Trophoblast cell (in vitro differentiated cells and primary cell): ENCODE measurements at regions not wholly inside any gene's neighbourhood (a gene's known extent, or its start where the extent isn't known, plus 50 kb on each side); places are given as distances from the start of the nearest gene placed in this dataset.

Experiments used
- DNase-seq, 2 donors: peaks; one replicate each; pipeline ENCODE4 v3.0.0-alpha.2; 2016
- H2AFZ ChIP-seq: 2 replicates; pipeline ENCODE4 v1.6.1; 2013; ENCODE audit warnings: low read length, moderate library complexity, mild to moderate bottlenecking; ENCODE audit not compliant: insufficient read depth, poor library complexity
- H2AK5ac ChIP-seq: 2 replicates; pipeline ENCODE4 v1.6.1; 2013; ENCODE audit warnings: mild to moderate bottlenecking, low read length
- H2BK120ac ChIP-seq: 2 replicates; pipeline ENCODE4 v1.6.1; 2013; ENCODE audit warnings: low read length, mild to moderate bottlenecking, moderate library complexity; ENCODE audit not compliant: insufficient read depth, poor library complexity
- H2BK12ac ChIP-seq: 2 replicates; pipeline ENCODE4 v1.6.1; 2013; ENCODE audit warnings: mild to moderate bottlenecking, low read length, moderate library complexity
- H2BK5ac ChIP-seq: 2 replicates; pipeline ENCODE4 v1.6.1; 2013; ENCODE audit warnings: low read length, low read depth, moderate library complexity, mild to moderate bottlenecking; ENCODE audit not compliant: poor library complexity
- H3K14ac ChIP-seq: 2 replicates; pipeline ENCODE4 v1.6.1; 2013; ENCODE audit warnings: mild to moderate bottlenecking, low read length
- H3K18ac ChIP-seq: 2 replicates; pipeline ENCODE4 v1.6.1; 2013; ENCODE audit warnings: mild to moderate bottlenecking, low read length
- H3K23ac ChIP-seq: 2 replicates; pipeline ENCODE4 v1.6.1; 2013; ENCODE audit warnings: low read length
- H3K27ac ChIP-seq: 2 replicates; pipeline ENCODE4 v1.5.1; 2013; ENCODE audit warnings: low read depth, mild to moderate bottlenecking, inconsistent platforms, low read length, moderate library complexity
- H3K27me3 ChIP-seq: 2 replicates; pipeline ENCODE4 v1.6.1; 2013; ENCODE audit warnings: inconsistent platforms, mild to moderate bottlenecking, low read length, moderate library complexity; ENCODE audit not compliant: insufficient read depth
- H3K36me3 ChIP-seq, 2 experiments: 1 replicate in 1 of 2; 2 replicates in 1 of 2; pipeline ENCODE4 v1.6.1; 2013; ENCODE audit warnings: low read length in 2 of 2, mild to moderate bottlenecking in 2 of 2, moderate library complexity in 1 of 2; ENCODE audit not compliant: insufficient read depth in 2 of 2, control insufficient read depth in 1 of 2
- H3K4ac ChIP-seq: 2 replicates; pipeline ENCODE4 v1.6.1; 2013; ENCODE audit warnings: low read depth, mild to moderate bottlenecking, low read length, moderate library complexity
- H3K4me1 ChIP-seq, 2 experiments: 1 replicate in 1 of 2; 2 replicates in 1 of 2; pipeline ENCODE4 v1.6.1; 2013; ENCODE audit warnings: low read length in 2 of 2, mild to moderate bottlenecking in 2 of 2, moderate library complexity in 1 of 2; ENCODE audit not compliant: insufficient read depth in 2 of 2, control insufficient read depth in 1 of 2
- H3K4me2 ChIP-seq: 2 replicates; pipeline ENCODE4 v1.6.1; 2013; ENCODE audit warnings: inconsistent platforms, mild to moderate bottlenecking, low read length, moderate library complexity
- H3K4me3 ChIP-seq: 2 replicates; pipeline ENCODE4 v1.5.1; 2013; ENCODE audit warnings: mild to moderate bottlenecking, low read depth, low read length, inconsistent platforms
- H3K79me1 ChIP-seq: one replicate; pipeline ENCODE4 v1.6.1; 2013; ENCODE audit warnings: low read length
- H3K79me2 ChIP-seq: 2 replicates; pipeline ENCODE4 v1.6.1; 2013; ENCODE audit warnings: low read length, mild to moderate bottlenecking; ENCODE audit not compliant: control insufficient read depth, insufficient read depth, poor library complexity
- H3K9ac ChIP-seq: 2 replicates; pipeline ENCODE4 v1.6.1; 2013; ENCODE audit warnings: mild to moderate bottlenecking, low read length
- H3K9me3 ChIP-seq: 2 replicates; pipeline ENCODE4 v1.6.1; 2013; ENCODE audit warnings: low read depth, mild to moderate bottlenecking, control low read depth, inconsistent platforms, low read length; ENCODE audit not compliant: insufficient read depth
- H4K12ac ChIP-seq: 2 replicates; pipeline ENCODE4 v1.6.1; 2013; ENCODE audit warnings: low read depth, mild to moderate bottlenecking, low read length, moderate library complexity
- H4K8ac ChIP-seq: 2 replicates; pipeline ENCODE4 v1.6.1; 2013; ENCODE audit warnings: low read depth, mild to moderate bottlenecking, low read length, moderate library complexity
- H4K91ac ChIP-seq: one replicate; pipeline ENCODE4 v1.6.1; 2013; ENCODE audit warnings: low read depth, mild to moderate bottlenecking, low read length, moderate library complexity
- WGBS: extraction: QIAGEN DNeasy Blood & Tissue Kit; methylation state at CpG from one replicate; pipeline ENCODE4 v1.1.7; 2013; ENCODE audit warnings: missing lambda C conversion rate; ENCODE audit not compliant: insufficient read length, insufficient coverage; ENCODE audit errors: extremely low coverage; 5-methylcytosine and 5-hydroxymethylcytosine counted together

DNA sequence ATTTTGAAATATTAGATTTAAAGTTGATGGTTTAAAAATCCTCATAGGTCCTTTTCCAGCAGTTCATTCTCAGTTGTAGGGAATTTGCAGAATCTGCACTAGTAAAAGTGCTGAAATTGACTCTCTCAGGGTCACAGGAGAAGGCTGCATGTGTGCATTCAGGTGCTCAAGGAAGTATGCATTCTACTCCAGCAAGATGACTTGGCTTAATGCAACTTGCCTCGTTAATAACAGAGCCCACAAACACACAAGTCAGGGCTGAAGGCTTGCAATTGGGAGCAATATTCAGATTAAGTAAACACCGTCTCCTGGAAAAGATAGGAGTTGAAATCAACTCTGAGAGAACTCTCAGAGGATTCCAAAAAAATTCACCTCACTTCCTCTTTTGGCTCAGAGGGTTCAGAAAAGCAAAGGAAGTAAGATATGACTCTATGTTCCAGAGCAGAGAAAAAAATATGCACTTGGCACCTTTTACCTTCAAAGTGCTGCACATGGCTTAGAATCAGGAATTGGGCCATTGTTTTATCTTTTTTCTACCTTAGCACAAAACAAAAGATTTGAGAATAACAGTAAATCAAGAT is 406.3 kb upstream of the DCN start:
- Histone ChIP-seq H3K9ac (no peak overlapping the region), H3K4ac (no peak overlapping the region), H2BK5ac (no peak overlapping the region), H3K27me3 (no peaks in the 10 kb centered on the region), H4K91ac (no peak overlapping the region), H4K8ac (no peak overlapping the region), H3K27ac (no peak overlapping the region), H3K36me3 (no peaks in the 10 kb centered on the region), H4K12ac (no peak overlapping the region), H3K9me3 (no peaks in the 10 kb centered on the region), H3K79me1 (no peaks in the 10 kb centered on the region), H3K14ac (no peak overlapping the region), H2AFZ (no peak overlapping the region), H2AK5ac (no peak overlapping the region), H3K23ac (no peak overlapping the region), H3K18ac (no peak overlapping the region), H2BK12ac (no peak overlapping the region), H3K4me2 (no peak overlapping the region), H2BK120ac (no peak overlapping the region), H3K4me3 (no peak overlapping the region), H3K4me1 (no peaks in the 10 kb centered on the region), H3K79me2 (no peaks in the 10 kb centered on the region)
- WGBS, result no CpG with 5 or more reads among the region's 2 CpGs
- no peak for DNase-seq

DNA sequence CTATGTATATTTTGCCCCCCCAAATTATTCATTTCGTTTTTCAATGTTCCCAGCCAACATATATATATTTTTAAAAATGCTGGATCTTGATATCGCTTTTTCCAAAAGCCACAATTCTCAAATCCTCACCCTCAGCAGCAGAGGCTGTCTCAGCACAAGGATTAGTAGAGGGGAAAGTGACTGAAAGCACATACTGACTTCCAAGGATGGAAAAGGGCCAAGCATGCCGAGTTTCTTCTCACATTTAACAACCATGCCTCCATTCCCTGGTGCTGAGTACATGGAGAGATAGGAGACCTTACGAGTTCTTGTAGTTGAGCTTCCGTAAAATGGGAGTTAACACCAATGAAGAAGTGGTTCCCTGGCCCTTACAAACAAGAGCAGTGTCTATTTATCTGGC is 403.4 kb upstream of the DCN start:
- H3K4me1 ChIP-seq, result no peaks in the 10 kb centered on the region
- H3K79me1 ChIP-seq, result no peaks in the 10 kb centered on the region
- no peak overlapping the region for H4K91ac ChIP-seq
- H3K18ac ChIP-seq, result no peak overlapping the region
- no peak overlapping the region for H2AFZ ChIP-seq
- no peaks in the 10 kb centered on the region for H3K79me2 ChIP-seq
- no peak overlapping the region for H3K27ac ChIP-seq
- no CpG with 5 or more reads among the region's 5 CpGs for WGBS
- H3K9ac ChIP-seq, result no peak overlapping the region
- no peak overlapping the region for H2BK12ac ChIP-seq
- no peaks in the 10 kb centered on the region for H3K27me3 ChIP-seq
- H4K8ac ChIP-seq, result no peak overlapping the region
- no peak overlapping the region for H2AK5ac ChIP-seq
- no peak overlapping the region for H3K4ac ChIP-seq
- H3K36me3 ChIP-seq, result no peaks in the 10 kb centered on the region
- no peak overlapping the region for H3K23ac ChIP-seq
- no peak overlapping the region for H2BK5ac ChIP-seq
- no peak for DNase-seq
- no peak overlapping the region for H3K4me3 ChIP-seq
- H3K9me3 ChIP-seq, result no peaks in the 10 kb centered on the region
- no peak overlapping the region for H3K14ac ChIP-seq
- H2BK120ac ChIP-seq, result no peak overlapping the region
- H4K12ac ChIP-seq, result no peak overlapping the region
- H3K4me2 ChIP-seq, result no peak overlapping the region

DNA sequence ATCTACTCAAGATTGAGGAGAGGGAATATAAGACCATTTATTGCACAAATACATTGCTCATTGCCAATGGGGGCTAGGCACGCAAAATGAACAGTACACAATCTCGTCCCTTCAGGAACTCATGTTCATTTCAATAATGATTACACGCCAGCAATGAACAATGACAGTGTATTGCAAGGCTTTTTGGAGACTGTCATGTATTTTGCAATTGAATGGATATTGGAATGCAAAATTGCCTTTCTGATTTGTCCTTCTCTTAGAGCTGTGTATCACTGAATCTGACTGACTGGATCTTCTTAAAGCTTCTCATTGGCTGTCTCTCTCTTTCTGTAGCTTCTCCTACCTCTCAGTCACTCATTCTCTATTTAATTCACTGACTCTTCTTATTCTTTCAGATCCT is 400.2 kb upstream of the DCN start:
- no peak for DNase-seq
- Histone ChIP-seq H3K9ac (no peak overlapping the region), H2AK5ac (no peak overlapping the region), H3K4ac (no peak overlapping the region), H3K23ac (no peak overlapping the region), H4K12ac (no peak overlapping the region), H3K36me3 (no peaks in the 10 kb centered on the region), H3K79me2 (no peaks in the 10 kb centered on the region), H3K4me1 (no peaks in the 10 kb centered on the region), H3K14ac (no peak overlapping the region), H2BK5ac (no peak overlapping the region), H4K8ac (no peak overlapping the region), H3K4me3 (no peak overlapping the region), H3K27ac (no peak overlapping the region), H3K9me3 (no peaks in the 10 kb centered on the region), H3K79me1 (no peaks in the 10 kb centered on the region), H3K4me2 (no peak overlapping the region), H3K27me3 (no peaks in the 10 kb centered on the region), H2BK120ac (no peak overlapping the region), H2AFZ (no peak overlapping the region), H3K18ac (no peak overlapping the region), H2BK12ac (no peak overlapping the region), H4K91ac (no peak overlapping the region)
- WGBS, result no CpG with 5 or more reads among the region's 3 CpGs

GRCh38 chr12:91579516-91580263 is 397.1 kb upstream of the DCN start:
- Histone ChIP-seq H4K12ac (no peak overlapping the region), H3K36me3 (no peaks in the 10 kb centered on the region), H2BK120ac (no peak overlapping the region), H3K4me2 (no peak overlapping the region), H3K4me3 (no peak overlapping the region), H3K9ac (no peak overlapping the region), H3K79me1 (no peaks in the 10 kb centered on the region), H3K27me3 (no peaks in the 10 kb centered on the region), H4K8ac (no peak overlapping the region), H3K4ac (no peak overlapping the region), H3K14ac (no peak overlapping the region), H3K23ac (no peak overlapping the region), H4K91ac (no peak overlapping the region), H2BK12ac (no peak overlapping the region), H3K27ac (no peak overlapping the region), H3K79me2 (no peaks in the 10 kb centered on the region), H2AFZ (no peak overlapping the region), H2BK5ac (no peak overlapping the region), H3K18ac (no peak overlapping the region), H3K4me1 (no peaks in the 10 kb centered on the region), H3K9me3 (no peaks in the 10 kb centered on the region), H2AK5ac (no peak overlapping the region)
- no peak for DNase-seq
- no CpG with 5 or more reads among the region's 3 CpGs for WGBS
